Right lobe of liver (tissue), 6 donors: ENCODE measurements at regions not wholly inside any gene's neighbourhood (a gene's known extent, or its start where the extent isn't known, plus 50 kb on each side); places are given as distances from the start of the nearest gene placed in this dataset.
"Not testable (repeated sequence)": the region's sequence is repeated elsewhere in the genome, so short reads cannot be mapped to it uniquely, and the experiment has no call there.

Experiments
- ATAC-seq, 4 donors: fragments of 200-7000 bp; cut with Tn5 transposase; one replicate each; pipeline ENCODE4 v1.9.1; 2020; ENCODE audit warnings: mild to moderate bottlenecking in 4 of 4, moderate library complexity in 4 of 4
- DNase-seq, 3 donors: peaks; one replicate each; pipeline ENCODE4 v3.0.0-alpha.2; 2020
- H3K27ac ChIP-seq, 3 donors: fragments of 200-600 bp; one replicate each; pipeline ENCODE4 v1.8.0; 2022
- H3K27me3 ChIP-seq, 2 donors: fragments of 200-600 bp; one replicate each; pipeline ENCODE4 v1.8.0; 2022
- H3K36me3 ChIP-seq, 4 donors: fragments of 200-600 bp; sonication (generic) in 1 of 4; one replicate each; pipeline versions ENCODE4 v1.5.1 to v1.8.0; 2017 to 2022; ENCODE audit warnings: control low read depth in 1 of 4
- H3K4me1 ChIP-seq, 4 donors: fragments of 200-600 bp; sonication (generic) in 1 of 4; one replicate each; pipeline versions ENCODE4 v1.5.1 to v1.8.0; 2017 to 2022; ENCODE audit warnings: control low read depth in 1 of 4
- H3K4me3 ChIP-seq, 3 donors: fragments of 200-600 bp; one replicate each; pipeline ENCODE4 v1.8.0; 2022
- H3K9me3 ChIP-seq, 4 donors: fragments of 200-600 bp; sonication (generic) in 1 of 4; one replicate each; pipeline versions ENCODE4 v1.5.1 to v1.8.0; 2017 to 2022; ENCODE audit warnings: control low read depth in 1 of 4
- POLR2A ChIP-seq: fragments of 450-650 bp; IDR thresholded peaks from one replicate; pipeline ENCODE4 v1.6.1; 2017; ENCODE audit warnings: antibody characterized with exemption, mild to moderate bottlenecking
- whole genome bisulfite sequencing: methylation state at CpG from one replicate; pipeline ENCODE4 v1.1.6; 2018; ENCODE audit warnings: low coverage, low lambda C conversion rate; ENCODE audit not compliant: insufficient coverage; ENCODE audit errors: missing lambda C conversion rate; 5-methylcytosine and 5-hydroxymethylcytosine counted together
- intact Hi-C, 2 donors: fragments of 100-400 bp; cut with DNase I; formaldehyde crosslinking; loops; one replicate each; pipeline versions ENCODE4 v1.11.2 to v1.14.1; 2022
- TF ChIP-seq, protein P1 (sequence below), 4 donors: fragments of 200-600 bp in 3 of 4; fragments of 450-650 bp in 1 of 4; IDR thresholded peaks; one replicate each; pipeline versions ENCODE4 v1.5.1 to v1.8.0; 2016 to 2022; ENCODE audit warnings: antibody characterized with exemption in 4 of 4, mild to moderate bottlenecking in 2 of 4
- donor health status: DM: no; HTN: yes; CAD: no.
- donor health status: DM: no; HTN: no; CAD: no.
- donor health status: DM: no; HTN: no; CAD: no.
- donor health status: DM: no; HTN: yes; CAD: no.
- donor health status: DM: no; HTN: yes; CAD: no.

DNA sequence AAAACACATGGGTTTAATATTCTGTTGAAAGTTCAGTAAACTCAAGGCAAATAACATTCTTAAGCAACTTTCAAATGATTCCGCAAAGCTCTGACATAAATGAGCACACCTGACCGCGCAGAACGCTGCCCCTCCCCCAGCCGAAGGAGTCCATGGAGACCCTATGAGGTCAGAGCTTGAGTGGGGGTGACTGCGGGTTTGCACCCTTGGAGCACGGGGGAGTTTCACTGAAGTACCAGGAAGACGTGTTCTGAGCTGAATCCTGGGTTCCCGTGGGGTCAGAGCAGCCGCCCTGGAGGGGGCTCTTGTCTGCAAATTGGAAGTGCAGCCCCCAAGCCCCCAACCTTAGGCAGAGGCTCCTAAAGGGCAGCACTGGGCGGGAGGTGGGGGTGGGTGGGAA lies 324.1 kb upstream of the SFSWAP start:
- whole genome bisulfite sequencing = 63% methylated on average over 10 of the region's 11 CpGs
- Histone ChIP-seq H3K4me1 (no peaks in the 10 kb centered on the region), H3K27me3 (no peaks in the 10 kb centered on the region), H3K27ac (no peak overlapping the region), H3K4me3 (no peak overlapping the region), H3K36me3 (no peaks in the 10 kb centered on the region), H3K9me3 (no peaks in the 10 kb centered on the region)
- TF ChIP-seq POLR2A = no peak
- TF ChIP-seq, protein P1, sequence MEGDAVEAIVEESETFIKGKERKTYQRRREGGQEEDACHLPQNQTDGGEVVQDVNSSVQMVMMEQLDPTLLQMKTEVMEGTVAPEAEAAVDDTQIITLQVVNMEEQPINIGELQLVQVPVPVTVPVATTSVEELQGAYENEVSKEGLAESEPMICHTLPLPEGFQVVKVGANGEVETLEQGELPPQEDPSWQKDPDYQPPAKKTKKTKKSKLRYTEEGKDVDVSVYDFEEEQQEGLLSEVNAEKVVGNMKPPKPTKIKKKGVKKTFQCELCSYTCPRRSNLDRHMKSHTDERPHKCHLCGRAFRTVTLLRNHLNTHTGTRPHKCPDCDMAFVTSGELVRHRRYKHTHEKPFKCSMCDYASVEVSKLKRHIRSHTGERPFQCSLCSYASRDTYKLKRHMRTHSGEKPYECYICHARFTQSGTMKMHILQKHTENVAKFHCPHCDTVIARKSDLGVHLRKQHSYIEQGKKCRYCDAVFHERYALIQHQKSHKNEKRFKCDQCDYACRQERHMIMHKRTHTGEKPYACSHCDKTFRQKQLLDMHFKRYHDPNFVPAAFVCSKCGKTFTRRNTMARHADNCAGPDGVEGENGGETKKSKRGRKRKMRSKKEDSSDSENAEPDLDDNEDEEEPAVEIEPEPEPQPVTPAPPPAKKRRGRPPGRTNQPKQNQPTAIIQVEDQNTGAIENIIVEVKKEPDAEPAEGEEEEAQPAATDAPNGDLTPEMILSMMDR (IDR thresholded peaks at IDR 0.05) = no peak
- intact Hi-C loops = no loop called here
- ATAC-seq (no peak), DNase-seq (no peak)

DNA sequence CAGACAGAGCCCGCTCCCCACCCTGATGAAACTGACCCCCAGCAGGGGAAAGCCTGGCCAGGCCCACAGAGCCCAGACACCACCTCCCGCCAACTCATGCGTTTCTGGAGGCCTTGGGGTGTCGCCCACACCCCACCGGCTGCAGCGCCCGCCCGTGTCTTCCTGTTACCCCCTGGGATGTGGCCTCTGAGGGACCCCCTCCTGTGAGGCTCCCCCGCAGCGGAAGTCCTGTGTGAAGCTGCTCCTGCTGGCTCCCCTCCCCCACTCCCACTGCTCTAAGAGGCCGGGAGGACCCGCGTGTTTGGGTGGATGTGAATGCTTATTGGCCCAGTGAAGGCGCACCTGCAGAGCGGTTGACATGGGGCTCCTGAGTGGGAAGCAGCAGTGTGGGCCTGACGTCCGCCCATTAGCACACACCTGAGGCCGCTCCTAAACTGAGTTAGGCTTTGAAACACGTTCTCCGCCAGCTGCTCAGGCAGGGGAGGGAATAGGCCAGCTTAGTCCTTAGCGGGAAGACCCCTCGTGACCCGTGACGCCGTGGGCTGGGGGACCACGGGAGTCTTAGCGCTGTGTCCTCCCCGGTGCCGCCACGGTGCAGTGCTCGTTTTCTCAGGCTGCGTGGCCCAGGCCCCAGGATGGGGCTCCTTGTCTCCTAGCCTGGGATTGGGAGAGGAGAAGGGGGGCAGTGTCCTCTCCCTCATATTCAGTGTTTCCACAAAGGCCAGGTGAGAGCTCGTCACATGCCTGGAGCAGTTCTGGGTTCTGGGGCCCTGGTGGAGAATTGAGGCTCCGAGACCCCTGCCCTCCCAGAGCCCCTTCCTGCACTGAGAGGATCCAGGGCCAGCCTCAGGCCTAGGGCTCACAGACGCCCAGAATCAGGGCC lies 323.4 kb upstream of the SFSWAP start:
- WGBS = 50% methylated on average over 5 of the region's 35 CpGs
- ATAC-seq (no peak), DNase-seq (no peak)
- H3K4me3 ChIP-seq = no peak overlapping the region
- H3K4me1 ChIP-seq = no peaks in the 10 kb centered on the region
- TF ChIP-seq POLR2A = no peak
- TF ChIP-seq, protein P1 (IDR thresholded peaks at IDR 0.05) = no peak
- H3K36me3 ChIP-seq = no peaks in the 10 kb centered on the region
- H3K27me3 ChIP-seq = no peaks in the 10 kb centered on the region
- intact Hi-C loops = no loop called here
- H3K27ac ChIP-seq = no peak overlapping the region
- H3K9me3 ChIP-seq = no peaks in the 10 kb centered on the region

DNA sequence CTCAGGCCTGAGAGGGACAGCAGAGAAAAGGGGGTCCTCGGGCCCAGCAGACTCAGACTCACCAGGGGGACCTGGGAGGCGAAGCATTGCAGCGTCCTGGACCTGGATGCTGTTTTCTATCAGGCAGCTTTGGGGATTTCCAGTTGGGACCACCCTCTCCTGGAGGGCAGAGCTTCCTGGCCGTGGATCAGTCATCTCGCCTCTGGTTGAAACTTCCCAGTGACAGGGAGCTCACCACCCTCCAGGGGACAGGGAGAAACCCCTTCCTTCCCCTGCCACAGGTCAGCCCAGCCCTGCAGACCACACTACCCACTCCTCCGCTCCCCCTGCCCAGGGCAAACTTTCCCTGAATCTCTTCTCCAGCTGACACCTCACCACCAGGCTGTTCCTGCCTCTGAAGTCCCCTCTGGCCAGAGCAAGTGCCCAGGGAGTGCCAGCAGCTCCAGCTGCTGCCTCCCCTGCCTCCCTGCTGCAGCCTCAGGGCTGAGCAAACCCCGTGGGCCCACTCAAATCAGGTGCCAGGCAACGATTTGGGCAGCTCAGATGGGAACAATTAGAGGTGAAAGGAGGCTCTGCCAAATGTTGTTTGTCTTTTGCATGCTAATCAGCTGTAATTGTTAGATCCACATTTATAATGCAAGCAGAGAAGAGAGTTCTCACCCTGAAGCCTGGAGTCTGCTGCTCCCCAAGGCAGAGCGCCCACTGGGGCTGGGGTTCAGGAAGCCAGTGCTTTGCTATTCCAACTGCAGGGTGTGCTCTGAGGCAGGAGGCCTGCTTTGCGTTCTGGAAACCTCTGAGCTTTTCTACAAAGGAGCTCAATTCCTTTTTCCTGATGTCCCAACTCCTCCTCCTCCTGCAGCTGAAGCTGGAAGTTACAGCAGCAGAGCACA lies 322.5 kb upstream of the SFSWAP start:
- H3K9me3 ChIP-seq, DNase-seq, H3K4me1 ChIP-seq, H3K27me3 ChIP-seq, intact Hi-C loops, H3K4me3 ChIP-seq, H3K27ac ChIP-seq, ATAC-seq, H3K36me3 ChIP-seq: not testable (repeated sequence)
- 49% methylated on average over 3 of the region's 10 CpGs for WGBS

DNA sequence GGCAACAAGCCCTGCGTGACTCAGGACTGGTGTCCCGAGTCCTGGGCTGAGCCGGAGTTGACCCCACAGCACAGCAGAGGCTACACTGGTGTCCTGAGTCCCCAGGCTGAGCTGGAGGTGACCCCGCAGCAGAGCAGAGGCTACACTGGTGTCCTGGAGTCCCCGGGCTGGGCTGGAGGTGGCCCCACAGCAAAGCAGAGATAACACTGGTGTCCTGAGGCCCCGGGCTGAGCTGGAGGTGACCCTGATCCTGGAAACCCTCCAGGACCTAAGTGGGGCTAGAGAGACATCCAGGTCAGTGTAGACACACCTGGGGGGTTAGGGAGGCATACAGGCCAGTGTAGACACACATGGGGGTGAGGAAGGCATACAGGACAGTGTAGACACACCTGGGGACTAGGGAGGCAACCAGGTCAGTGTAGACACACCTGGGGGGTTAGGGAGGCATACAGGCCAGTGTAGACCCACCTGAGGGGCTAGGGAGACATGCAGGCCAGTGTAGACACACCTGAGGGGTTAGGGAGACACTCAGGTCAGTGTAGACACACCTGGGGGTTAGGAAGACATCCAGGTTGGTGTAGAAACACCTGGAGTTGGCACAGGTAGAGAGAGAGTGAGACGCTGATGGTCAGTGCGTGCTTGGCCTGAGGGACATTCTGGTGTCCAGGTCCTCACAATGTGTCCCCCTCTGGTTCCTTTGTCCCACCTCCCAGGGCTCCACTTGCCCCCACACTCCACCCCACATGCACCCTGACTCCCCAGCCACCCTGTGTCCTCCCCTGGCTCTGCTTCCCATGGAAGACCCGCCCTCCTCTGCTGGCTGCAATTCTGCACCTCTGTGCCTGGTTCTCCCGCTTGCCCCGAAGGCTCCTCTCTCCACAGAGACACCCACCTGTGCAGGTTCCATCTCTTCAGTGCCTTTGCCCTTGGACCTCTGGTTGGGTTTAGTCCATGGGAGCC lies 321.6 kb upstream of the SFSWAP start:
- H3K27ac ChIP-seq = no peak overlapping the region
- no peaks in the 10 kb centered on the region for H3K27me3 ChIP-seq
- no peaks in the 10 kb centered on the region for H3K36me3 ChIP-seq
- DNase-seq (no peak), ATAC-seq (no peak)
- intact Hi-C loops = no loop called here
- H3K9me3 ChIP-seq = no peaks in the 10 kb centered on the region
- 85% methylated on average over 2 of the region's 11 CpGs for WGBS
- H3K4me3 ChIP-seq = no peak overlapping the region
- no peak for TF ChIP-seq POLR2A
- TF ChIP-seq, protein P1 (IDR thresholded peaks at IDR 0.05) = no peak
- H3K4me1 ChIP-seq = no peaks in the 10 kb centered on the region
